ENCODE measurements at regions not wholly inside any gene's neighbourhood (a gene's known extent, or its start where the extent isn't known, plus 50 kb on each side); places are given as distances from the start of the nearest gene placed in this dataset.
"Not testable (repeated sequence)": the region's sequence is repeated elsewhere in the genome, so short reads cannot be mapped to it uniquely, and the experiment has no call there.

- DNase-seq = no peak
- intact Hi-C loops (cut with micrococcal nuclease) = no loop called here
- Histone ChIP-seq H3K27me3 (ENCODE audit: insufficient read depth, low read length) (no peaks in the 10 kb centered on the region), H3K9me3 (ENCODE audit: control insufficient read depth in 1 of 2, low read length in 2 of 2) (no peaks in the 10 kb centered on the region), H3K27ac (ENCODE audit: low read depth, low read length) (no peak overlapping the region), H3K4me3 (ENCODE audit: low read length in 2 of 2) (no peak overlapping the region), H3K4me1 (ENCODE audit: insufficient read depth, low read length) (no peaks in the 10 kb centered on the region), H3K36me3 (ENCODE audit: insufficient read depth, low read length) (no peaks in the 10 kb centered on the region)
- Mint-ChIP-seq H3K36me3 (no peaks in the 10 kb centered on the region), H3K27me3 (no peaks in the 10 kb centered on the region), H3K4me3 (no peak overlapping the region), H3K9me3 (peaks cover 0 to 26% (median 8%) of the 10 kb centered on the region in 8 donors), H3K4me1 (no peaks in the 10 kb centered on the region), H3K27ac (no peak overlapping the region)
- ChIA-PET CTCF (ENCODE audit: partially characterized antibody) (no interaction called here), POLR2A (ENCODE audit: partially characterized antibody) (no interaction called here)
Observed at GRCh38 chr16:59469266-59469665, 735.1 kb upstream of the GOT2 start.

- Mint-ChIP-seq H3K36me3 (no peaks in the 10 kb centered on the region), H3K9me3 (peaks cover 0 to 15% (median 6%) of the 10 kb centered on the region in 8 donors), H3K4me3 (no peak overlapping the region), H3K27ac (no peak overlapping the region), H3K27me3 (no peaks in the 10 kb centered on the region), H3K4me1 (no peaks in the 10 kb centered on the region)
- ChIA-PET CTCF (ENCODE audit: partially characterized antibody) (no interaction called here), POLR2A (ENCODE audit: partially characterized antibody) (no interaction called here)
- H3K27ac ChIP-seq (ENCODE audit: low read depth, low read length) = no peak overlapping the region
- intact Hi-C loops (cut with micrococcal nuclease) = no loop called here
- no peaks in the 10 kb centered on the region for H3K9me3 ChIP-seq (ENCODE audit: control insufficient read depth in 1 of 2, low read length in 2 of 2)
- no peak for DNase-seq
- H3K4me1 ChIP-seq (ENCODE audit: insufficient read depth, low read length) = no peaks in the 10 kb centered on the region
- no peaks in the 10 kb centered on the region for H3K27me3 ChIP-seq (ENCODE audit: insufficient read depth, low read length)
- no peak overlapping the region for H3K4me3 ChIP-seq (ENCODE audit: low read length in 2 of 2)
- H3K36me3 ChIP-seq (ENCODE audit: insufficient read depth, low read length) = no peaks in the 10 kb centered on the region
Observed at GRCh38 chr16:59463776-59464175, 729.7 kb upstream of the GOT2 start.

- Histone ChIP-seq H3K9me3 (ENCODE audit: control insufficient read depth in 1 of 2, low read length in 2 of 2) (no peaks in the 10 kb centered on the region), H3K4me1 (ENCODE audit: insufficient read depth, low read length) (no peaks in the 10 kb centered on the region), H3K27me3 (ENCODE audit: insufficient read depth, low read length) (no peaks in the 10 kb centered on the region), H3K4me3 (ENCODE audit: low read length in 2 of 2) (no peak overlapping the region), H3K36me3 (ENCODE audit: insufficient read depth, low read length) (no peaks in the 10 kb centered on the region), H3K27ac (ENCODE audit: low read depth, low read length) (no peak overlapping the region)
- no peak overlapping the region for H3K27ac Mint-ChIP-seq
- H3K4me1 Mint-ChIP-seq = no peaks in the 10 kb centered on the region
- H3K4me3 Mint-ChIP-seq = no peak overlapping the region
- H3K9me3 Mint-ChIP-seq = peaks cover 0 to 11% (median 6%) of the 10 kb centered on the region in 8 donors
- H3K36me3 Mint-ChIP-seq = no peaks in the 10 kb centered on the region
- no peaks in the 10 kb centered on the region for H3K27me3 Mint-ChIP-seq
- ChIA-PET POLR2A (ENCODE audit: partially characterized antibody) (no interaction called here), CTCF (ENCODE audit: partially characterized antibody) (no interaction called here)
- no peak for DNase-seq
- intact Hi-C loops (cut with micrococcal nuclease) = no loop called here
Observed at GRCh38 chr16:59459806-59460205, 725.7 kb upstream of the GOT2 start.

GRCh38 chr16:59455497-59455896 lies 721.4 kb upstream of the GOT2 start:
- ChIA-PET POLR2A (ENCODE audit: partially characterized antibody) (no interaction called here), CTCF (ENCODE audit: partially characterized antibody) (no interaction called here)
- Histone ChIP-seq H3K4me1 (ENCODE audit: insufficient read depth, low read length) (no peaks in the 10 kb centered on the region), H3K4me3 (ENCODE audit: low read length in 2 of 2) (no peak overlapping the region), H3K27ac (ENCODE audit: low read depth, low read length) (no peak overlapping the region), H3K27me3 (ENCODE audit: insufficient read depth, low read length) (no peaks in the 10 kb centered on the region), H3K9me3 (ENCODE audit: control insufficient read depth in 1 of 2, low read length in 2 of 2) (no peaks in the 10 kb centered on the region), H3K36me3 (ENCODE audit: insufficient read depth, low read length) (no peaks in the 10 kb centered on the region)
- no peak for DNase-seq
- Mint-ChIP-seq H3K9me3 (peaks cover 0 to 24% (median 9%) of the 10 kb centered on the region in 8 donors), H3K4me1 (no peaks in the 10 kb centered on the region), H3K27ac (no peak overlapping the region), H3K4me3 (no peak overlapping the region), H3K27me3 (no peaks in the 10 kb centered on the region), H3K36me3 (no peaks in the 10 kb centered on the region)
- intact Hi-C loops (cut with micrococcal nuclease) = no loop called here

GRCh38 chr16:59450513-59450912 lies 716.4 kb upstream of the GOT2 start:
- H3K27me3 Mint-ChIP-seq; H3K36me3 Mint-ChIP-seq; H3K4me3 Mint-ChIP-seq; H3K27ac ChIP-seq (ENCODE audit: low read depth, low read length); H3K4me3 ChIP-seq (ENCODE audit: low read length in 2 of 2); POLR2A ChIA-PET (ENCODE audit: partially characterized antibody); intact Hi-C loops (cut with micrococcal nuclease); H3K36me3 ChIP-seq (ENCODE audit: insufficient read depth, low read length); H3K27me3 ChIP-seq (ENCODE audit: insufficient read depth, low read length); H3K27ac Mint-ChIP-seq; H3K4me1 ChIP-seq (ENCODE audit: insufficient read depth, low read length); H3K9me3 ChIP-seq (ENCODE audit: control insufficient read depth in 1 of 2, low read length in 2 of 2); H3K4me1 Mint-ChIP-seq; DNase-seq; CTCF ChIA-PET (ENCODE audit: partially characterized antibody): not testable (repeated sequence)
- peaks cover 0 to 30% (median 17%) of the 10 kb centered on the region in 8 donors for H3K9me3 Mint-ChIP-seq

- intact Hi-C loops (cut with micrococcal nuclease) = no loop called here
- Mint-ChIP-seq H3K4me1 (no peaks in the 10 kb centered on the region), H3K4me3 (no peak overlapping the region), H3K27ac (no peak overlapping the region), H3K27me3 (no peaks in the 10 kb centered on the region), H3K36me3 (no peaks in the 10 kb centered on the region), H3K9me3 (peaks cover 0 to 24% (median 14%) of the 10 kb centered on the region in 8 donors)
- ChIA-PET POLR2A (ENCODE audit: partially characterized antibody) (no interaction called here), CTCF (ENCODE audit: partially characterized antibody) (no interaction called here)
- no peak overlapping the region for H3K4me3 ChIP-seq (ENCODE audit: low read length in 2 of 2)
- no peaks in the 10 kb centered on the region for H3K9me3 ChIP-seq (ENCODE audit: control insufficient read depth in 1 of 2, low read length in 2 of 2)
- no peaks in the 10 kb centered on the region for H3K36me3 ChIP-seq (ENCODE audit: insufficient read depth, low read length)
- no peak overlapping the region for H3K27ac ChIP-seq (ENCODE audit: low read depth, low read length)
- DNase-seq = no peak
- no peaks in the 10 kb centered on the region for H3K4me1 ChIP-seq (ENCODE audit: insufficient read depth, low read length)
- no peaks in the 10 kb centered on the region for H3K27me3 ChIP-seq (ENCODE audit: insufficient read depth, low read length)
Observed at GRCh38 chr16:59440502-59440901, 706.4 kb upstream of the GOT2 start.

GRCh38 chr16:59432896-59433295 lies 698.8 kb upstream of the GOT2 start:
- POLR2A ChIA-PET (ENCODE audit: partially characterized antibody) = no interaction called here
- H3K27me3 ChIP-seq (ENCODE audit: insufficient read depth, low read length) = no peaks in the 10 kb centered on the region
- no peaks in the 10 kb centered on the region for H3K4me1 Mint-ChIP-seq
- H3K27ac Mint-ChIP-seq = no peak overlapping the region
- H3K27ac ChIP-seq (ENCODE audit: low read depth, low read length) = no peak overlapping the region
- CTCF ChIA-PET (ENCODE audit: partially characterized antibody) = no interaction called here
- intact Hi-C loops (cut with micrococcal nuclease) = no loop called here
- peaks cover 0 to 20% (median 5%) of the 10 kb centered on the region in 8 donors for H3K9me3 Mint-ChIP-seq
- no peaks in the 10 kb centered on the region for H3K4me1 ChIP-seq (ENCODE audit: insufficient read depth, low read length)
- DNase-seq = no peak
- H3K4me3 ChIP-seq (ENCODE audit: low read length in 2 of 2) = no peak overlapping the region
- H3K36me3 ChIP-seq (ENCODE audit: insufficient read depth, low read length) = no peaks in the 10 kb centered on the region
- H3K36me3 Mint-ChIP-seq = no peaks in the 10 kb centered on the region
- no peaks in the 10 kb centered on the region for H3K27me3 Mint-ChIP-seq
- H3K9me3 ChIP-seq (ENCODE audit: control insufficient read depth in 1 of 2, low read length in 2 of 2) = peaks cover 0 to 2% of the 10 kb centered on the region in 2 donors
- no peak overlapping the region for H3K4me3 Mint-ChIP-seq

- no peak for DNase-seq
- H3K9me3 ChIP-seq (ENCODE audit: control insufficient read depth in 1 of 2, low read length in 2 of 2) = peaks cover 0 to 2% of the 10 kb centered on the region in 2 donors
- ChIA-PET CTCF (ENCODE audit: partially characterized antibody) (no interaction called here), POLR2A (ENCODE audit: partially characterized antibody) (no interaction called here)
- Mint-ChIP-seq H3K27ac (no peak overlapping the region), H3K36me3 (no peaks in the 10 kb centered on the region), H3K9me3 (peaks cover 0 to 17% (median 5%) of the 10 kb centered on the region in 8 donors), H3K4me3 (no peak overlapping the region), H3K4me1 (no peaks in the 10 kb centered on the region), H3K27me3 (no peaks in the 10 kb centered on the region)
- no peaks in the 10 kb centered on the region for H3K36me3 ChIP-seq (ENCODE audit: insufficient read depth, low read length)
- H3K4me3 ChIP-seq (ENCODE audit: low read length in 2 of 2) = no peak overlapping the region
- intact Hi-C loops (cut with micrococcal nuclease) = no loop called here
- no peaks in the 10 kb centered on the region for H3K27me3 ChIP-seq (ENCODE audit: insufficient read depth, low read length)
- no peak overlapping the region for H3K27ac ChIP-seq (ENCODE audit: low read depth, low read length)
- H3K4me1 ChIP-seq (ENCODE audit: insufficient read depth, low read length) = no peaks in the 10 kb centered on the region
Observed at GRCh38 chr16:59432276-59432675, 698.2 kb upstream of the GOT2 start.

All from CD4-positive, alpha-beta memory T cell (primary cell).